Parathyroid adenoma (tissue), 2 donors: ENCODE measurements at regions not wholly inside any gene's neighbourhood (a gene's known extent, or its start where the extent isn't known, plus 50 kb on each side); places are given as distances from the start of the nearest gene placed in this dataset.

Source experiments
- H2AFZ ChIP-seq: fragments of 300-600 bp; sonication (generic); one replicate; pipeline ENCODE4 v1.7.0; 2017; ENCODE audit warnings: antibody characterized with exemption, mild to moderate bottlenecking
- H3K27ac ChIP-seq: fragments of 300-600 bp; sonication (generic); one replicate; pipeline ENCODE4 v1.7.0; 2017
- H3K27me3 ChIP-seq: fragments of 300-600 bp; sonication (generic); one replicate; pipeline ENCODE4 v1.7.0; 2017; ENCODE audit warnings: low read length; ENCODE audit not compliant: control insufficient read depth, insufficient read depth
- H3K36me3 ChIP-seq: fragments of 300-600 bp; sonication (generic); one replicate; pipeline ENCODE4 v1.7.0; 2017; ENCODE audit warnings: low read length; ENCODE audit not compliant: control insufficient read depth, insufficient read depth
- H3K4me1 ChIP-seq: fragments of 300-600 bp; sonication (generic); one replicate; pipeline ENCODE4 v1.7.0; 2017; ENCODE audit warnings: control low read depth
- H3K4me2 ChIP-seq: fragments of 300-600 bp; sonication (generic); one replicate; pipeline ENCODE4 v1.7.0; 2017; ENCODE audit warnings: low read length
- H3K4me3 ChIP-seq: fragments of 300-600 bp; sonication (generic); one replicate; pipeline ENCODE4 v1.7.0; 2017; ENCODE audit warnings: low read depth, low read length
- H3K79me2 ChIP-seq: fragments of 300-600 bp; sonication (generic); one replicate; pipeline ENCODE4 v1.7.0; 2017; ENCODE audit warnings: control low read depth
- H3K9ac ChIP-seq: fragments of 300-600 bp; sonication (generic); one replicate; pipeline ENCODE4 v1.7.0; 2017; ENCODE audit warnings: mild to moderate bottlenecking
- H3K9me3 ChIP-seq: fragments of 300-600 bp; sonication (generic); one replicate; pipeline ENCODE4 v1.7.0; 2017; ENCODE audit warnings: low read length; ENCODE audit not compliant: control insufficient read depth
- CTCF ChIP-seq: fragments of 300-600 bp; sonication (generic); IDR thresholded peaks from one replicate; pipeline ENCODE4 v1.7.0; 2017; ENCODE audit warnings: antibody characterized with exemption, mild to moderate bottlenecking
- donor health status: primary hyperparathyroidism.

- Histone ChIP-seq H3K4me2 (no peak overlapping the region), H3K4me1 (no peaks in the 10 kb centered on the region), H3K9ac (no peak overlapping the region), H3K79me2 (no peaks in the 10 kb centered on the region), H3K9me3 (no peaks in the 10 kb centered on the region), H2AFZ (no peak overlapping the region), H3K27me3 (no peaks in the 10 kb centered on the region), H3K36me3 (no peaks in the 10 kb centered on the region), H3K4me3 (no peak overlapping the region), H3K27ac (no peak overlapping the region)
- no peak for TF ChIP-seq CTCF
Measured at GRCh38 chr18:5051207-5051606, 145.8 kb downstream of the AKAIN1 start.

GRCh38 chr18:5049124-5049523, 147.9 kb downstream of the AKAIN1 start:
- no peak overlapping the region for H3K4me2 ChIP-seq

DNA sequence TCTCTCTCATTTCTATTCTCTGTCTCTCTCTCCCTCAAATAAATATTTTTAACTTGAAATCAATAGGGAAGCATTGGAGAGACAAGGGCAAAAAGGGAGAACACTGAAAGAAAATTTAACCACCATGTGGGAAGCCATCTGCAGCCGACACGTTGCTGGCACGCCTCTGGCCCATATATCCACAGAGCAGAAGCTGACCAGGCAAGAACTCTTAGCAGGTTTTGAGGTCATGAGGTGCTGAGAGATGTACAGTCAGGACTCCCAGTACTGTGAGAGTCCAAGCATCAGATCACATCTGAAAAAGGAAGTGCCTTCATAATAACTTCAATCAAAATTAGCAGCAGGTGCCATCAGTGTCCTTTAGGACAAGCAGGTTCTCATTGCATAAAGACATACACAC, 156.6 kb downstream of the AKAIN1 start:
- H3K36me3 ChIP-seq = peaks cover 2% of the 10 kb centered on the region
- no peak overlapping the region for H3K27ac ChIP-seq
- no peaks in the 10 kb centered on the region for H3K79me2 ChIP-seq
- no peak overlapping the region for H3K4me3 ChIP-seq
- no peaks in the 10 kb centered on the region for H3K4me1 ChIP-seq
- no peaks in the 10 kb centered on the region for H3K27me3 ChIP-seq
- no peak overlapping the region for H3K4me2 ChIP-seq
- no peaks in the 10 kb centered on the region for H3K9me3 ChIP-seq
- no peak for TF ChIP-seq CTCF
- H3K9ac ChIP-seq = no peak overlapping the region
- no peak overlapping the region for H2AFZ ChIP-seq

More at GRCh38 chr18:5049124-5049523, 147.9 kb downstream of the AKAIN1 start:
- Histone ChIP-seq H2AFZ (no peak overlapping the region), H3K9ac (no peak overlapping the region), H3K36me3 (no peaks in the 10 kb centered on the region), H3K27me3 (no peaks in the 10 kb centered on the region), H3K27ac (no peak overlapping the region), H3K4me1 (no peaks in the 10 kb centered on the region), H3K9me3 (no peaks in the 10 kb centered on the region), H3K4me3 (no peak overlapping the region), H3K79me2 (no peaks in the 10 kb centered on the region)
- TF ChIP-seq CTCF = no peak

GRCh38 chr18:5036523-5036922, 160.5 kb downstream of the AKAIN1 start:
- TF ChIP-seq CTCF = no peak
- H2AFZ ChIP-seq = no peak overlapping the region
- H3K36me3 ChIP-seq = peaks cover 2% of the 10 kb centered on the region
- H3K27me3 ChIP-seq = no peaks in the 10 kb centered on the region
- H3K79me2 ChIP-seq = no peaks in the 10 kb centered on the region
- H3K4me3 ChIP-seq = no peak overlapping the region
- no peak overlapping the region for H3K4me2 ChIP-seq
- no peaks in the 10 kb centered on the region for H3K9me3 ChIP-seq
- H3K4me1 ChIP-seq = no peaks in the 10 kb centered on the region
- H3K27ac ChIP-seq = no peak overlapping the region
- no peak overlapping the region for H3K9ac ChIP-seq

- no peak for TF ChIP-seq CTCF
- Histone ChIP-seq H3K36me3 (no peaks in the 10 kb centered on the region), H3K9me3 (no peaks in the 10 kb centered on the region), H3K9ac (no peak overlapping the region), H3K4me2 (no peak overlapping the region), H3K27ac (no peak overlapping the region), H2AFZ (no peak overlapping the region), H3K4me3 (no peak overlapping the region), H3K27me3 (no peaks in the 10 kb centered on the region), H3K79me2 (no peaks in the 10 kb centered on the region), H3K4me1 (no peaks in the 10 kb centered on the region)
Measured at GRCh38 chr18:5031216-5031615, 165.8 kb downstream of the AKAIN1 start.
